ENCODE measurements at regions not wholly inside any gene's neighbourhood (a gene's known extent, or its start where the extent isn't known, plus 50 kb on each side); places are given as distances from the start of the nearest gene placed in this dataset.
"Not testable (repeated sequence)": the region's sequence is repeated elsewhere in the genome, so short reads cannot be mapped to it uniquely, and the experiment has no call there.

DNA sequence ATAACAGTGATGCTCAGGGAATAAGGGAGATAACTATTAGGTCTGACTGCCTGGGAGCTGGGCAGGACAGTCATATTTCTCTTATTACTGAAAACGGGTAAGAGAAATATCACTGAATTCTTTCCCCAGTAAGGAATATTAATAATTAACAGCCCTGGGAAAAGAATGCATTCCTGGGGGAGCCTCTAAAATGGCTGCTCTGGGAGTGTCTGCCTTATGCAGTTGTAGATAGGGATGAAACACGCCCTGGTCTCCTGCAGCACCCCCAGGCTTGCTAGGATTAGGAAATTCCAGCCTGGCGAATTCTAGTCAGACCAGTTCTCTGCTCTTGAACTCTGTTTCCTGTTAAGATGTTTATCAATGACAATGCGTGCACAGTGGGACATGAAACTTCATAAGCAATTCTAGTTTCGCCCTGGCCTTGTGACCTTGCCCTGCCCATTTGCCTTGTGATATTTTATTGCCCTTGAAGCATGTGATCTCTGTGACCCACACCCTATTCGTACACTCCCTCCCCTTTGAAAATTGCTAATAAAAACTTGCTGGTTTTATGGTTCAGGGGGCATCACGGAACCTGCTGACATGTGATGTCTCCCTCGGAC is 170.6 kb upstream of the NABP1 start:
- TF ChIP-seq, protein P1, sequence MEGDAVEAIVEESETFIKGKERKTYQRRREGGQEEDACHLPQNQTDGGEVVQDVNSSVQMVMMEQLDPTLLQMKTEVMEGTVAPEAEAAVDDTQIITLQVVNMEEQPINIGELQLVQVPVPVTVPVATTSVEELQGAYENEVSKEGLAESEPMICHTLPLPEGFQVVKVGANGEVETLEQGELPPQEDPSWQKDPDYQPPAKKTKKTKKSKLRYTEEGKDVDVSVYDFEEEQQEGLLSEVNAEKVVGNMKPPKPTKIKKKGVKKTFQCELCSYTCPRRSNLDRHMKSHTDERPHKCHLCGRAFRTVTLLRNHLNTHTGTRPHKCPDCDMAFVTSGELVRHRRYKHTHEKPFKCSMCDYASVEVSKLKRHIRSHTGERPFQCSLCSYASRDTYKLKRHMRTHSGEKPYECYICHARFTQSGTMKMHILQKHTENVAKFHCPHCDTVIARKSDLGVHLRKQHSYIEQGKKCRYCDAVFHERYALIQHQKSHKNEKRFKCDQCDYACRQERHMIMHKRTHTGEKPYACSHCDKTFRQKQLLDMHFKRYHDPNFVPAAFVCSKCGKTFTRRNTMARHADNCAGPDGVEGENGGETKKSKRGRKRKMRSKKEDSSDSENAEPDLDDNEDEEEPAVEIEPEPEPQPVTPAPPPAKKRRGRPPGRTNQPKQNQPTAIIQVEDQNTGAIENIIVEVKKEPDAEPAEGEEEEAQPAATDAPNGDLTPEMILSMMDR (IDR thresholded peaks at IDR 0.05; ENCODE audit: low read depth, low read length), result not testable (repeated sequence)
- not testable (repeated sequence) for TF ChIP-seq EZH2phosphoT487 (IDR thresholded peaks at IDR 0.05; ENCODE audit: low read depth)

Data from OCI-LY3 (cell line).